GM12801 (cell line): ENCODE measurements at regions not wholly inside any gene's neighbourhood (a gene's known extent, or its start where the extent isn't known, plus 50 kb on each side); places are given as distances from the start of the nearest gene placed in this dataset.

Source experiments
- CTCF ChIP-seq: IDR thresholded peaks from one replicate; pipeline ENCODE4 v1.5.1; 2011; ENCODE audit warnings: control low read depth; ENCODE audit not compliant: insufficient read length; ENCODE audit errors: extremely low read depth

DNA sequence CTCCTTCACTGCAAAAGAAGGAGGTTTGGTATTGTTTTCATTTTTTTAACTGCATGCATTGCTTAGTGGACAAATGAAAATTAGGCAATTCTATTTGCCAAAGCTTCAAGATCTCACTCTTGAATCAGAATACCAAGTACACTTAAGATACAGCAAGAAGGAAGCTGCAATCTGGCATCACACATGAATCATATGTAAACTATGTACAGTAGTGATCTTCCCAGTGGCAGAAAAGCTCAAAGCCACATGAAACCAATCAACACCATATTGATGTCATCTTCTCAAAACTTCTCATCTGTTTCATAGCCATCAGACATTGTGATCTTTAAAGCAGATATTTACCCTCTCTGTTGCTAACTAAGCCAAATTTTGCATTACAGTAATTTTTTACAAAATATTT is 550.1 kb downstream of the LTN1 start:
- no peak for TF ChIP-seq CTCF

DNA sequence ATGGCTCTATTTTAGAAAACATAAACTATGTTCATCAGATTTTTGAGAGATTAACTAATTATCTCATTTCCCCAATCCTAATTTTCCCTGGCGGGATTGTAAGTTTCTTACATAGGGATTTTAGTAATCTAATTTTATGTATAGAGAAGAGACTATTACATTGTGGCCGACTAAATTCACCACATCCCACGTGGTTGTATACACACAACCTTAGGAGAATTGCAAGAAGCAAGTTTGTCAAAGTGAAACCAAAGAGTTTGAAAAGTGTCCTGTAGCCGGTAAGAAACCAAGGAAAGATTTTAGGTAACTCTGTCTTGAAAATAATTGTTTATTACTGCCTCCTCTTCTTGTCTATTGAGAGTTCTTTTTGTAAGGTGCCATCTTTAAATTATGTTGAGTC is 550.6 kb downstream of the LTN1 start:
- TF ChIP-seq CTCF = no peak

- no peak for TF ChIP-seq CTCF
These were observed 552.9 kb downstream of the LTN1 start for GRCh38 chr21:28439788-28440187.

DNA sequence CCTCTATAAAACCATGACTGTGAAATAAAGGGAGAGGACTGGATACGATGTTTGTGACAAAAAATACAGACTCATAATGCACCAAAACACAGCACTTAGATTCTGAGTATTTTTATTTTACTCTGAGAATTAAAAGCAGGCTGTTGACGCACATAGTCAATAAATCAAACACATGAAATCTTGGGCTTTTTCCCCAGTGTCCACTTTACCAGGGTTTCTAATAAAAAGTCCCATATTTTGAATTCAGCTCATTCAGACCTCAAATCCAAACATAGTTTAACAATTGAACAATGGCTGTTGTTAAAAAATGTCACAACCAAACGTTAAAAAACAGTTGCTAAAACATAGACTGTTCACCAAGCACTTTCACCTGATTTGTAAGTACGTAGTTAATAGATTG is 553.4 kb downstream of the LTN1 start:
- TF ChIP-seq CTCF = no peak

DNA sequence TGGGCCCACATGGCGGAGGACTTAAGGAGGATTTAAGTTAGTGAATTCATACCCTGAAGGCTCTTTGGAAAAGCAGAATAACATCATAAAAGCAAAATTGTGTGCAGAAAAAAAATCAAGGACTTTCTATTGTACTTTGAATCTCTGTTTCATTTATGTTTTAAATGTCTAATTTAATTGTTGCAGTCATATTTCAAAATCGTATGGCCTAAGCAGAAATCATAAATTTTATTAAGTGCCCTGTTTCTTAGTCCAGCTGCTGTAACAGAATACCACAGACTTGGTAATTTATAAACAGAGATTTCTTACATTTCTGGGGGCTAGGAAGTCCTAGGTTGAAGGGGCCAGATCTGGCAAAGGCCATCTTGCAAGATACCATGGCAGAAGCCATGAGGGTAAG is 555.6 kb downstream of the LTN1 start:
- TF ChIP-seq CTCF = no peak

DNA sequence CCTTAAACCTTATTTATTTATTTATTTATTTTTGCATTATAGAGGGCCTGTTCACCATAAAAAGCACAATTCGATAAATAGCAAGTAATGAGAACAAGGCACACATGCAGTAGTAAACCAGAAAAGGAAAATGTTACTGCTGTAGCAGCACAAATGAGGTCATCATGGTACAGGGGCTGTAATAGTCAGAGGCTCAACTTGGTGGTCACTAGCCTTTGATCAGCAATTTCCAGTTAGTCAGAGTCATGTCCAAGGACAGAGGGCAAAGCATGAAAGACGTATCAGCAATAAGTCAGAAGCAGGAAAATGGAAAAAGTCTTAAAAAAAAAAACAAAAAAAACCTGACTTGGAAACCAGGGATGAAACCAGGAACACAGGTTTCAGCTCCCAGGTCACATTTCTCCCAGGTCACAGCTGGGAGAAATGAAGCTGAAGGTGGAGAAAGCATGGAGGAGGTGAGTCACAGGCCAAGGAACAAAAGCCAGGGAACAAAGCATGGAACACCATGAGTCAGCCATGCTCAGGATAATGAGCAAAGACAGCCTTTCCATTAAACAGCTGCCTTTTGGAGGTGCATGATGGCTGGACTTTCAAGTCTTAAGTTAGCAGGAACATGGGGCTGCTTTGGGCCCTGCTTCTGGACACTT is 556.3 kb downstream of the LTN1 start:
- no peak for TF ChIP-seq CTCF

GRCh38 chr21:28431527-28432200 is 561.0 kb downstream of the LTN1 start:
- no peak for TF ChIP-seq CTCF

GRCh38 chr21:28431022-28431421 is 561.7 kb downstream of the LTN1 start:
- no peak for TF ChIP-seq CTCF
